SK-N-SH treated with all-trans-retinoic acid at 6 μM for 48 hours (cell line): ENCODE measurements at regions not wholly inside any gene's neighbourhood (a gene's known extent, or its start where the extent isn't known, plus 50 kb on each side); places are given as distances from the start of the nearest gene placed in this dataset.

ENCODE experiments used
- CSDC2 ChIP-seq: fragments of 250-450 bp; sonication (Bioruptor Pico); IDR thresholded peaks from 2 replicates; pipeline ENCODE4 v1.5.0; 2020; ENCODE audit warnings: mild to moderate bottlenecking, moderate library complexity
- GLIS3 ChIP-seq: fragments of 250-450 bp; sonication (Bioruptor Pico); IDR thresholded peaks from 2 replicates; pipeline ENCODE4 v1.5.0; 2020; ENCODE audit warnings: mild to moderate bottlenecking, moderate library complexity
- RARB ChIP-seq: fragments of 250-450 bp; sonication (Bioruptor Pico); IDR thresholded peaks from 2 replicates; pipeline ENCODE4 v1.8.0; 2021; ENCODE audit warnings: mild to moderate bottlenecking, moderate library complexity
- TOX ChIP-seq: fragments of 250-450 bp; sonication (Bioruptor Pico); IDR thresholded peaks from 2 replicates; pipeline ENCODE4 v1.8.0; 2021; ENCODE audit warnings: mild to moderate bottlenecking, moderate library complexity, borderline replicate concordance
- ZC3H10 ChIP-seq: fragments of 250-450 bp; sonication (Bioruptor Pico); IDR thresholded peaks from 2 replicates; pipeline ENCODE4 v1.5.1; 2021; ENCODE audit warnings: mild to moderate bottlenecking, moderate library complexity
- ZFP30 ChIP-seq: fragments of 450-650 bp; formaldehyde crosslinking; IDR thresholded peaks from 2 replicates; pipeline ENCODE4 v1.5.0; 2022; ENCODE audit warnings: mild to moderate bottlenecking, moderate library complexity

DNA sequence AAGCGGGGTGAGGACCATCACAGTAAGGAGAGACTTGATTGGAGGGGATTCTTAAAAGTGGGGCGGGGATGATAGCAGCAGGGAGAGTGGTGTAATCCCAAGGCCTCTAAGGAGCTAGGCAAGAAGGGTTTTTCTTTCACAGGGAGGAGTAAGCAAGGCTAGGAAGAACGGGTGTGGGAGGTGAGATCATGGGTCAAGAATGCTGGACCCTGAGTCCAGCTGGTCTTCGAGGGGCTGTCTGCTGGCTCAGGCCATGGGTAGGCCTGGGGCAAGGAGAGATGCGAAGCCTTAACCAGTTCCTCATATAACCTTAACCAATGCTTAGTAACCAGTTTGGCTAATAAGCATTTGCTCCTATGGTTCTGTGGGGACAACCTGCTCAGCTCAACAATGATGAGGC lies 599.1 kb downstream of the NPHP4 start:
- no peak for TF ChIP-seq TOX (CRISPR knock-in tag)
- TF ChIP-seq RARB (CRISPR knock-in tag), result no peak
- no peak for TF ChIP-seq GLIS3 (CRISPR knock-in tag)
- no peak for TF ChIP-seq ZFP30 (CRISPR knock-in tag)
- no peak for TF ChIP-seq ZC3H10 (CRISPR knock-in tag)
- TF ChIP-seq CSDC2 (CRISPR knock-in tag), result no peak
